GM19239 (cell line): ENCODE measurements at regions not wholly inside any gene's neighbourhood (a gene's known extent, or its start where the extent isn't known, plus 50 kb on each side); places are given as distances from the start of the nearest gene placed in this dataset.
"Not testable (repeated sequence)": the region's sequence is repeated elsewhere in the genome, so short reads cannot be mapped to it uniquely, and the experiment has no call there.

Experiments used
- DNase-seq: peaks from one replicate; pipeline ENCODE4 v3.0.0; 2011; ENCODE audit warnings: low spot score; ENCODE audit not compliant: insufficient read length
- FAIRE-seq: peaks from 2 replicates; lab custom pipeline; 2011; peaks lifted over from hg19 to GRCh38; lab: Jason Lieb, UNC

- FAIRE-seq (no peak), DNase-seq (no peak)
Observed at GRCh38 chr6:121592261-121592935, 157.0 kb downstream of the GJA1 start.

DNA sequence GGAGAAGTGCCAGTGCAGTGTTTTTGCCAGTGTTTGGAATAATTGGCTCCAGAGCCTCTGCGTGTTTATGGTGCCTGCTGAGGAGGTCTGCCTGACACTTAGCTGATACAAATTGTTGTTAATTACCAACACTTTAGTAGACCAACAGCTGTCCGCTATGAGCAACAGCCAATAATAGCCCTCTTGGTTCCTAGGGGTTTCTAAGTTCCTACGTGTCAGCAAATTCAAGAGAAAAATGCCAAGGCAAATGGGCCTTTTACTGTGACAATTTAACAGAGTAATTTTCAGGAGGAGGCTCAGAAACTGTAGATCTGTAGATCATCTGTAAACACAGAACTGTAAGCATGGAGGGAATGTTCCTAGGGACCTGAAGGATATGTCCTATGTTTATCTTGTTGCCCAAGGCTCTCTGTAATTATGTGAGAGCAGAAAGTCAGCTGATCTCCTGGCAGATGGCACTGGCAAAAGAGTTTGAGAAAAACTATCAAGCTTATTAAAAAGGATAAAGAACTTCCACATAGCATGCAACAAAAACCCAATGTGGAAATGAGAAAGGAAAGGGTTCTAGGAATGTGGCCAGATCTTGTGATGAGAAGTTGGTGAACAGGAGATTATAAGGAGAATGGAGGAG is 157.7 kb downstream of the GJA1 start:
- DNase-seq (no peak), FAIRE-seq (no peak)

DNA sequence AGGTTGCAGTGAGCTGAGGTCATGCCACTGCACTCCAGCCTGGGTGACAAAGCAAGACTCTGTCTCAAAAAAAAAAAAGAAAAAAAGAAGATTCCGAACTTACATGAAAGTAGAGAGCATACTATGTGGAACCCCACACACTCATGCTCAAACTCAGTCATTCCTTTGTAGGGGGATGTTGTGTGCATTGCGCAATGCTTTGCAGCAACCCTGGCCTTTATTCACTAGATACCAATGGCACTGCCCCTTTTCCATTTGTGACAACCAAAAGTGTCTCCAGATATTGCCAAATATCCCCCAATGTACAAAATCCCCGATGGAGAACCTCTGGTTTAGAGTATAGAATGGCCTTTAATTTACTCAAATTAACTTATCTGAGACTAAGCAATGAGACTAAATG is 158.6 kb downstream of the GJA1 start:
- FAIRE-seq = no peak
- DNase-seq = no peak

GRCh38 chr6:121595646-121596045 is 160.2 kb downstream of the GJA1 start:
- DNase-seq = no peak
- FAIRE-seq = no peak

DNA sequence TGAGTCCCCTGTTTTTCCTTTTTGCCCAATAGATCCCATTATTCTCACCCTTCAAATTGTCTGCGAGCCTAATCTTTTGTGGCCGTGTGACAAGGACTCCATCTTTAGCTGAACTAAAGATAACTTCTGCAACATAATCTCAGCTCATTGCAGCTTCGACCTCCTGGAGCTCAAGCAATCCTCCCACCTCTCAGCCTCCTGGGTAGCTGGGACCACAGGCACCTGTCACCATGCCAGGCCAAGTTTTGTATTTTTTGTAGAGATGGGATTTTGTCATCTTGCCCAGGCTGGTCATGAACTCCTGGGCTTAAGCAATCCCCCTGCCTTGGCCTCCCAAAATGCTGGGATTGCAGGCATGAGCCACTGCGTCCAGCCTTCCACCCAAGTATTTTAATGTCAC is 161.0 kb downstream of the GJA1 start:
- FAIRE-seq (no peak), DNase-seq (no peak)

- no peak for DNase-seq
- no peak for FAIRE-seq
Observed at GRCh38 chr6:121597654-121598053, 162.2 kb downstream of the GJA1 start.

- not testable (repeated sequence) for FAIRE-seq
Observed at GRCh38 chr6:121599331-121599730, 163.9 kb downstream of the GJA1 start.

GRCh38 chr6:121600389-121601168 is 165.1 kb downstream of the GJA1 start:
- no peak for FAIRE-seq
- no peak for DNase-seq

More at GRCh38 chr6:121599331-121599730, 163.9 kb downstream of the GJA1 start:
- DNase-seq = not testable (repeated sequence)

- DNase-seq (no peak), FAIRE-seq (no peak)
Observed at GRCh38 chr6:121603486-121603885, 168.0 kb downstream of the GJA1 start.

DNA sequence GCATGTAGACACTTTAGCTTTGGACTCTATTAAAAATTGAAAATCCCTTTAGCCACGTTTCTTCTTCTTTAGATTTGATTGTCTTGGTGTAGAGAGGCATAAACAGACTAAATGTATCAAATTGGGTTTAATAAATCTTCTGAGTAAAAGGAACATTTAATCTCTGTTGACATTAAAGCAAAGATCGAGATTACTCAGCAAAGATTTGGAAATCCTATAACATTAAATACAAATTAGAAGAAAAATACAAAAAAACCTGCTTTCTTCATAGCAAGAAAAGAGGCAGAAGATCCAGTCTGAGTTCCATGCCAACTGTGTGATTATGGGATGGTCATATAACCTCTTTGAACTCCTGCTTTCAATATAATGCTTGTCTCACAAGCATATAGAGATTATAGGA is 172.3 kb downstream of the GJA1 start:
- DNase-seq (no peak), FAIRE-seq (peak; percentile 57)

DNA sequence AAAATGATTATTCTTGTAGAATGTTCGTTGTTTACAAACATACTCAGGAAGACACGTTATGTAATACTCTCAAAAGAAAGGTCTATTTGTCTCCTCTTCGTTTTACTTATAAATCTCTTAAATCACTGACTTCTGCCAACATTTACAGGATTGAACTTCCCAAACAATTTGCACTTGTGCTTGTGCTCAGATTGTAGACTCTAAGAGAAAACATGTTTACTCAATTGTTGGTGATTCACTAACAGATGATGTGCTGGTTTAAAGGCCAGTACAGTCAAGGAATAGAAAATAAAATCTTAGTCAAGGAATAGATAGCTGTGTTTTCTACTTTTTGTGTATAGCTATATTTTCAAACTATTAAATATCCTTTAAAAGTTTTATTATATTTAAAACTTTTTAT is 172.8 kb downstream of the GJA1 start:
- no peak for DNase-seq
- FAIRE-seq = no peak

DNA sequence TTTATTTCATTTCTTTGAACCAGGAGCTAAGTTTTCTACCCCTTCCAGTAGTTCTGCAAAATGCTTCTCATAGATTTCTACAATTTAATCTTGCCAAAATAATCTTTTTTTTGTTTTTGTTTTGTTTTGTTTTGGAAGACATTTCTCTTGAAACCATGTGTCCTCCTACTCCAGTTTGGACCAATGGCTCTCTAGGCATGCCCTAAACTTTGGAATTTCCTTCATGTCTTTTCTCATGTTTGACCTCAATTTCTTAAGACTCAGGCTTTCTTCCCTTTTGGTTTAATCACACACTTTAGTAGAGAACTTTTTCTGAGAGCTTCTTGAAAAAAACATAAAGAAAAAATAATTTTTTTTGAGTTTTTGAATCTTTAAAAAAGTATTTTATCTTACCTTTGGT is 173.8 kb downstream of the GJA1 start:
- FAIRE-seq (no peak), DNase-seq (no peak)

DNA sequence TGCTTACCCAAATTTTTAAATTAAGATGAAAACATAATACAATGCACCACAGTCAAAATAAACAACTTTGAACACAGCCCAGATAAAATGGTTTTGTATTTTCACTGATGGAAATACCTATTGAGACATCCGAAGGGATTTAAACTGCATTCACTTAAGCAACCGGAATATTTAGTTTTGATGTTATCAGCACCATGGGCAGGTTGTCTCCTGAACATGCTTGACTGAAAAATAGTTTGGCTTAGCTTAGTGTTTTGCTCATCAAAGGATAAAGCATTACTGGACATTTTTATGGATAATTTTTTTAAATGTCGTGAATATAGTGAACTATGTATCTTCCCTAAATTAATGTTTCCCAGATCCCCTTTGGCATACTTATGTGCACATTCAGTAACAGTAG is 177.5 kb downstream of the GJA1 start:
- no peak for DNase-seq
- FAIRE-seq = no peak

DNA sequence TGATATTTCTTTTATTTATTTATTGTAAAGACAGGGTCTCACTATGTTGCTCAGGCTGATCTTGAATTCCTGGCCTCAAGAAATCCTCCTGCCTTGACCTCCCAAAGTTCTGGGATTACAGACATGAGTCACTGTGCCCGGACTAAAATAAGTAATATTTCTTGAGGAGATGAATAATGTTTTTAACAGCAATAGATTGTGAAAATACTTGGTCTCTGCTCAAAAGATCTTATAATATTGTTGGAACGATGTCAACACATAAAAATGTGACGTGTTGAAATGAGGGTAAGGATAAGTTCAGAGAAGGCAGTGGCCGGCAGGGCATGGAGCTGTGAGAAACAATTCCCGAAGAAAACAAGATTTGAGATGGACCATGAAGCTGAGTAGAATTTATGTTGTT is 178.7 kb downstream of the GJA1 start:
- no peak for FAIRE-seq
- DNase-seq = no peak

DNA sequence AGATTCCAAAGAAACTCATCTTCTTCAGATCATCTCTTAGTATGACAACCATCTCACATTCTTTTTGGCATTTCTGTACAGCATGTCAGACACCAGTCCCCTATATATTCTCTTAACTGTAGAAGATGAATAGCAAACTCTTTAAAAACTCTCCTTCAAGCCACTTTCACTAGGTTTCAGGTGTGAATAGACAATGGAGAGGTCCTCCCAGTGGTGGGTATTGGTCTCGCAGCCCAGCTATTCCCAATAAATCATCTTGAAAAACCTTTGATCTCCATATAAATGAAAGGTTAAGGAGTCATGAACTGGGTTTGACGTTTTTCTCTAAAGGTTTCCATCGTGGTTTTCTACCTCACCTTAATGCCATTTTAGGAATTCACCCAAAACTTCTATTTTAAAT is 180.0 kb downstream of the GJA1 start:
- DNase-seq (no peak), FAIRE-seq (no peak)

DNA sequence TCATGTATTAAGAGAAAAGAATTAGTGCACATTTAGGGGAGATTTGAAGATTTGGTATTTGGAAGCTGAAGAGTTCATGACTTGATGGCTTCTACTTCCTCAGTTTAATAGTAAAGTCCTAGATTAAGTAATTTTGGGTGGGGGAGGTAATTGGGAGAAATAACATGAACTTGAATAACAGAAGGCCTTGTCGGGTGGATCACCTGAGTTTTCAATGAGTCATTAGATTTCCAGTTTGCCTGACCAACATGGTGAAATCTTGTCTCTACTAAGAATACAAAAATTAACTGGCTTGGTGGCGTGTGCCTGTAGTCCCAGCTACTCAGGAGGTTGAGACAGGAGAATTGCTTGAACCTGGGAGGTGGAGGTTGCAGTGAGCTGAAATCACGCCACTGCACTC is 181.0 kb downstream of the GJA1 start:
- DNase-seq (no peak), FAIRE-seq (no peak)

DNA sequence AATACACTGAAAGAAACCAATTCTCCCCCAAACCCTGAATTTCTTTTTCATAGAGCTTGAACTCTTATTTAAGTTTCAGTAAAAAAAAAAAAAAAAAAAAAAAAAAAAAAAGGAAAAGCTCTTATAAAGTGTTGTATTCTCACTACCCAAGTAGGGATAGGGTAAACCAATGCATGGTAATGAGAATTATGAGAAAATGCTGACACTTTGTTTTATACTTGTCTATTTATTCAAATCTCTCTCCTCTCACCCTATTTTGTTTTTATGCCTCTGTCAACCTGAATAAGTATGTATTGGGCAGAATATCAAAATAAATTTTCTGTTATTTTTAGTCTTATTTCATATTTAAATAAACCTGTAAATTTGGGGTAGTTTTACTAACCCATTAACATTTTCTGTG is 181.9 kb downstream of the GJA1 start:
- FAIRE-seq (no peak), DNase-seq (no peak)

- no peak for DNase-seq
- no peak for FAIRE-seq
Observed at GRCh38 chr6:121619013-121619412, 183.6 kb downstream of the GJA1 start.

DNA sequence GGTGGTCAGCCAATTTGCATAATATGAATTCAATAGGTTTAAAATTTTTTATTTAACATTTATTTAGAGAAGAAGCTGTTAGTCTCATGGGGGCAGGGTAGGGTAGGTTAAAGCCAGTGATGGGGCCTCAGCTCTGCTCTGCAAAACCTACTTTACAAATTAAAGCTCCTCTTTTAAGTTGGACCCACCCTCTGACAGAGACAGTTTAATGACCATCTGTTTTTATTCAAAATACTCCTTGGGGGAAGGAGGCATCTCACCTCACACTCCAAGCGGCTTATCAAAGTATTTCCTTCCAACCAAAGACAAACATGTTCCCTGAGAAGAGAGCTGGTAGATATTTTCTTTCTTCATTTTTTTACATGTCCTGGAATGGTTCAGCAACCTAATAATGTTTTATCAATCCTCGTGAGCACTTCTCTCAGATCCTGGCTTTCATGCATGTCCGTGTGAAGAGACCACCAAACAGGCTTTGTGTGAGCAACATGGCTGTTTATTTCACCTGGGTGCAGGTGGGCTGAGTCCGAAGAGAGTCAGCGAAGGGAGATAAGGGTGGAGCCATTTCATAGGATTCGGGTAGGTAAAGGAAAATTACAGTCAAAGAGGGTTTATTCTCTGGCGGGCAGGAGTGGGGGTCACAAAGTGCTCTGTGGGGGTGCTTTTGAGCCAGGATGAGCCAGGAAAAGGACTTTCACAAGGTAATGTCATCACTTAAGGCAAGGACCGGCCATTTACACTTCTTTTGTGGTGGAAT is 184.7 kb downstream of the GJA1 start:
- FAIRE-seq (no peak), DNase-seq (no peak)

DNA sequence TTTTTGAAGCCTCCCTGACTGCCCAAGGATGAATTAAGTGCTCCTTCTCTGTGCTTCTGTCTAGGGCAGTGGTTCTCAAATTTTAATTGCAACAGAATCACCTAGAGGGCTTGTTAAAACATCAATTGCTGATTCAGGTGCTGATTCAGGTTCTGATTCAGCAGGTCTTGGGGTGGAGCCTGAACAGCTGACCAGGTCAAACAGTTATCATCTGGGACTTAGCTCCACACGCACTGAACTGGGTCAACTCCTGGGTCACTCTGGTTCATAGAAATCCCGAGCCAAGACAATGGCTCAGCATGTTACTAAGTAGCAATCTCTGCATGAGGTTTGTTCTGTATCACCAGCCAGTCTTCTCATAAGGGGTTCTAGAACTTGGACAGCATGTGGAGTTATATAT is 192.3 kb downstream of the GJA1 start:
- FAIRE-seq (no peak), DNase-seq (no peak)

GRCh38 chr6:121630716-121631115 is 195.3 kb downstream of the GJA1 start:
- DNase-seq (no peak), FAIRE-seq (no peak)
